HEK293 (cell line): ENCODE measurements at regions not wholly inside any gene's neighbourhood (a gene's known extent, or its start where the extent isn't known, plus 50 kb on each side); places are given as distances from the start of the nearest gene placed in this dataset.

Experiments
- CTCF ChIA-PET: fragments of 350-600 bp; formaldehyde crosslinking; extraction: SDS; loops from one replicate; lab custom pipeline; 2021; ENCODE audit warnings: antibody characterized with exemption; lab: Yijun Ruan, JAX
- POLR2A ChIA-PET: fragments of 300-600 bp; formaldehyde crosslinking; extraction: SDS; loops from one replicate; lab custom pipeline; 2020; ENCODE audit warnings: antibody characterized with exemption, inconsistent platforms; lab: Yijun Ruan, JAX
- H3K27ac ChIP-seq: fragments of 200-500 bp; sonication (Bioruptor generic); 2 replicates; pipeline ENCODE4 v1.5.1; 2014; ENCODE audit warnings: low read depth, low read length, control low read depth, inconsistent platforms; ENCODE audit errors: extremely low read depth
- H3K36me3 ChIP-seq, 2 experiments: fragments of 200-500 bp in 1 of 2; sonication (Bioruptor generic) in 1 of 2; 1 replicate in 1 of 2; 2 replicates in 1 of 2; pipeline ENCODE4 v1.5.1; 2014 to 2017; ENCODE audit warnings: inconsistent platforms in 2 of 2, low read length in 2 of 2; ENCODE audit not compliant: control insufficient read depth in 2 of 2, insufficient read depth in 1 of 2
- H3K4me1 ChIP-seq: fragments of 200-500 bp; sonication (Bioruptor generic); 2 replicates; pipeline ENCODE4 v1.5.1; 2014; ENCODE audit warnings: mild to moderate bottlenecking, low read length, inconsistent platforms; ENCODE audit not compliant: control insufficient read depth, insufficient read depth
- H3K4me3 ChIP-seq: 2 replicates; pipeline ENCODE4 v1.5.1; 2011; ENCODE audit warnings: low read depth, mild to moderate bottlenecking, control low read depth, low read length, moderate library complexity
- H3K9me3 ChIP-seq: fragments of 200-500 bp; sonication (Bioruptor generic); 2 replicates; pipeline ENCODE4 v1.5.1; 2014; ENCODE audit warnings: low read depth, low read length, inconsistent platforms; ENCODE audit not compliant: control insufficient read depth, insufficient read depth
- GLIS2 ChIP-seq: fragments of 450-650 bp; formaldehyde crosslinking; IDR thresholded peaks from 2 replicates; pipeline ENCODE4 v1.5.1; 2016; ENCODE audit warnings: missing biosample characterization, missing genetic modification characterization
- TRIM28 ChIP-seq: IDR thresholded peaks from 2 replicates; pipeline ENCODE4 v1.6.1; 2011; ENCODE audit warnings: low read length, control low read depth, borderline replicate concordance
- YY1 ChIP-seq: fragments of 450-650 bp; formaldehyde crosslinking; IDR thresholded peaks from 2 replicates; pipeline ENCODE4 v1.5.1; 2018; ENCODE audit warnings: missing biosample characterization, missing genetic modification characterization
- ZBTB17 ChIP-seq: fragments of 450-650 bp; formaldehyde crosslinking; IDR thresholded peaks from 2 replicates; pipeline ENCODE4 v1.5.1; 2016; ENCODE audit warnings: missing biosample characterization, missing genetic modification characterization
- ZBTB20 ChIP-seq: fragments of 450-650 bp; formaldehyde crosslinking; IDR thresholded peaks from 2 replicates; pipeline ENCODE4 v1.5.1; 2016; ENCODE audit warnings: missing biosample characterization, missing genetic modification characterization
- ZNF211 ChIP-seq: fragments of 450-650 bp; formaldehyde crosslinking; IDR thresholded peaks from 2 replicates; pipeline ENCODE4 v1.5.1; 2016; ENCODE audit warnings: low read depth, missing biosample characterization, missing genetic modification characterization
- ZNF24 ChIP-seq: fragments of 450-650 bp; formaldehyde crosslinking; IDR thresholded peaks from 2 replicates; pipeline ENCODE4 v1.5.1; 2016; ENCODE audit warnings: missing biosample characterization, missing genetic modification characterization
- ZNF292 ChIP-seq: fragments of 450-650 bp; formaldehyde crosslinking; IDR thresholded peaks from 2 replicates; pipeline ENCODE4 v1.5.1; 2016; ENCODE audit warnings: low read depth, missing biosample characterization, missing genetic modification characterization, borderline replicate concordance
- ZNF350 ChIP-seq: fragments of 450-650 bp; formaldehyde crosslinking; IDR thresholded peaks from 2 replicates; pipeline ENCODE4 v1.5.0; 2017; ENCODE audit warnings: missing biosample characterization, mild to moderate bottlenecking, missing genetic modification characterization
- ZNF354C ChIP-seq: fragments of 450-650 bp; formaldehyde crosslinking; IDR thresholded peaks from 2 replicates; pipeline ENCODE4 v1.5.1; 2016; ENCODE audit warnings: missing biosample characterization, missing genetic modification characterization, low read depth, borderline replicate concordance
- ZNF394 ChIP-seq: fragments of 450-650 bp; formaldehyde crosslinking; IDR thresholded peaks from 2 replicates; pipeline ENCODE4 v1.5.1; 2016; ENCODE audit warnings: missing biosample characterization, missing genetic modification characterization, mild to moderate bottlenecking, moderate library complexity, borderline replicate concordance
- ZNF514 ChIP-seq: fragments of 450-650 bp; formaldehyde crosslinking; IDR thresholded peaks from 2 replicates; pipeline ENCODE4 v1.5.1; 2016; ENCODE audit warnings: missing biosample characterization, missing genetic modification characterization
- ZNF571 ChIP-seq: fragments of 450-650 bp; formaldehyde crosslinking; IDR thresholded peaks from 2 replicates; pipeline ENCODE4 v1.5.0; 2017; ENCODE audit warnings: missing biosample characterization, missing genetic modification characterization
- ZNF600 ChIP-seq: fragments of 450-650 bp; formaldehyde crosslinking; IDR thresholded peaks from 2 replicates; pipeline ENCODE4 v1.5.1; 2016; ENCODE audit warnings: missing biosample characterization, missing genetic modification characterization
- ZNF610 ChIP-seq: fragments of 450-650 bp; formaldehyde crosslinking; IDR thresholded peaks from 2 replicates; pipeline ENCODE4 v1.5.1; 2016; ENCODE audit warnings: missing biosample characterization, missing genetic modification characterization, borderline replicate concordance
- ZNF654 ChIP-seq: fragments of 450-650 bp; formaldehyde crosslinking; IDR thresholded peaks from 2 replicates; pipeline ENCODE4 v1.5.1; 2016; ENCODE audit warnings: low read depth, missing biosample characterization, missing genetic modification characterization
- ZNF707 ChIP-seq: fragments of 450-650 bp; formaldehyde crosslinking; IDR thresholded peaks from 2 replicates; pipeline ENCODE4 v1.5.1; 2016; ENCODE audit warnings: missing biosample characterization, missing genetic modification characterization
- ZNF777 ChIP-seq: fragments of 450-650 bp; formaldehyde crosslinking; IDR thresholded peaks from 2 replicates; pipeline ENCODE4 v1.5.1; 2017; ENCODE audit warnings: missing biosample characterization, missing genetic modification characterization, borderline replicate concordance
- ZNF785 ChIP-seq: fragments of 450-650 bp; formaldehyde crosslinking; IDR thresholded peaks from 2 replicates; pipeline ENCODE4 v1.5.1; 2016; ENCODE audit warnings: missing biosample characterization, missing genetic modification characterization
- TF ChIP-seq, protein P1 (sequence below): fragments of 450-650 bp; formaldehyde crosslinking; IDR thresholded peaks from 2 replicates; pipeline ENCODE4 v1.5.1; 2016; ENCODE audit warnings: missing biosample characterization, missing genetic modification characterization
- TF ChIP-seq, protein P2 (sequence below): fragments of 450-650 bp; formaldehyde crosslinking; IDR thresholded peaks from 2 replicates; pipeline ENCODE4 v1.5.1; 2016; ENCODE audit warnings: missing biosample characterization, missing genetic modification characterization, low read depth
- TF ChIP-seq, protein P3 (sequence below): fragments of 450-650 bp; formaldehyde crosslinking; IDR thresholded peaks from 2 replicates; pipeline ENCODE4 v1.5.0; 2017; ENCODE audit warnings: missing biosample characterization, missing genetic modification characterization, borderline replicate concordance
- TF ChIP-seq, protein P4 (sequence below): fragments of 450-650 bp; formaldehyde crosslinking; IDR thresholded peaks from 2 replicates; pipeline ENCODE4 v1.5.1; 2016; ENCODE audit warnings: missing biosample characterization, missing genetic modification characterization
- TF ChIP-seq, protein P5 (sequence below): fragments of 450-650 bp; formaldehyde crosslinking; IDR thresholded peaks from 2 replicates; pipeline ENCODE4 v1.5.1; 2017; ENCODE audit warnings: missing biosample characterization, missing genetic modification characterization
- TF ChIP-seq, protein P6 (sequence below): fragments of 450-650 bp; formaldehyde crosslinking; IDR thresholded peaks from 2 replicates; pipeline ENCODE4 v1.5.1; 2017; ENCODE audit warnings: missing biosample characterization, mild to moderate bottlenecking, missing genetic modification characterization, moderate library complexity
- TF ChIP-seq, protein P7 (sequence below): fragments of 450-650 bp; formaldehyde crosslinking; IDR thresholded peaks from 2 replicates; pipeline ENCODE4 v1.5.1; 2016; ENCODE audit warnings: missing biosample characterization, missing genetic modification characterization, borderline replicate concordance

DNA sequence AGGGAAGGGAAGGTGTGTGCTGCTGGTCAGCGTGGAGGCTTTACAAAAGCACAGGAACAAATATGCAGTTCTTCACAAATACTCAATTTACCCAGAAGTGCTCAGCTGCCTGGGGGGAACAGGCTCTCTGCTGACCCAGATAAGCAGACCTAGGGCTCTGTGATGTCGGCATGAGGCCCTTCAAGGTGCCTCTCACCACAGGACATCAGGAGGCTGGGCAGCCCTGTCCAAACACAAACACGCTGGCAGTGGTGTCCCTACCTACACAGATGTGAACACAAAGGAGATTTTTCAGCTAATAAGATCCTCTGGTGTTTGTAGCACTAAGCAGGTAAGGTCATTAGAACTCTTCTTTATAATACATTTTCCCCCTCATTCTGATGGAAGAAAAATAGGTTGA lies 243.0 kb upstream of the PROX1 start (continued):
- TF ChIP-seq ZNF610 (tag by site-specific recombination) (no peak), ZNF777 (tag by site-specific recombination) (no peak), ZNF785 (tag by site-specific recombination) (no peak), ZNF24 (tag by site-specific recombination) (no peak), ZNF514 (tag by site-specific recombination) (no peak), TRIM28 (no peak), ZNF571 (no peak), ZBTB20 (no peak), ZNF394 (no peak)
- TF ChIP-seq, protein P1, sequence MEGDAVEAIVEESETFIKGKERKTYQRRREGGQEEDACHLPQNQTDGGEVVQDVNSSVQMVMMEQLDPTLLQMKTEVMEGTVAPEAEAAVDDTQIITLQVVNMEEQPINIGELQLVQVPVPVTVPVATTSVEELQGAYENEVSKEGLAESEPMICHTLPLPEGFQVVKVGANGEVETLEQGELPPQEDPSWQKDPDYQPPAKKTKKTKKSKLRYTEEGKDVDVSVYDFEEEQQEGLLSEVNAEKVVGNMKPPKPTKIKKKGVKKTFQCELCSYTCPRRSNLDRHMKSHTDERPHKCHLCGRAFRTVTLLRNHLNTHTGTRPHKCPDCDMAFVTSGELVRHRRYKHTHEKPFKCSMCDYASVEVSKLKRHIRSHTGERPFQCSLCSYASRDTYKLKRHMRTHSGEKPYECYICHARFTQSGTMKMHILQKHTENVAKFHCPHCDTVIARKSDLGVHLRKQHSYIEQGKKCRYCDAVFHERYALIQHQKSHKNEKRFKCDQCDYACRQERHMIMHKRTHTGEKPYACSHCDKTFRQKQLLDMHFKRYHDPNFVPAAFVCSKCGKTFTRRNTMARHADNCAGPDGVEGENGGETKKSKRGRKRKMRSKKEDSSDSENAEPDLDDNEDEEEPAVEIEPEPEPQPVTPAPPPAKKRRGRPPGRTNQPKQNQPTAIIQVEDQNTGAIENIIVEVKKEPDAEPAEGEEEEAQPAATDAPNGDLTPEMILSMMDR, result no peak

DNA sequence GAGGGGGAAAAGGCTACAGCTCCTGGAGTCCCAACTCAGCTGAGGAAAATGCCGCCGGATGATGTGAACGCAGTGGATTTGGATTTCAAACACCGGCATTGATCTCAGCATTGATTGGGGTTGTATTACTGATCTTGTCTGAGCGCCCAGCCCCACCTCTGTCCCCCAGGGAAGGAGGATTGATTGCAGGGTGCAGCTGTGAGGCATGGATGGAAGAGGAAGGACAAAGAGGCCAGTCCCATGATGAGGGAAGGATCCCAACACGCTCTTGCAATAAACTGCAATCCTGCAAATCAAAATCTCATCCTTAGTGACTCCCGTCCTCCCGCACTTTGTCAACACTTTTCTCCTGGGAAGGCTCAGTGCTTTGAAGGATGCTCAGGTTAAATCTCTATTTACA lies 242.3 kb upstream of the PROX1 start:
- CTCF ChIA-PET, result interaction anchor here (0.5 kb wide), 1 partner anchor 407 kb away, joined by 3 read pairs; no protein-coding TSS in a partner anchor
- H3K4me3 ChIP-seq, result no peak overlapping the region
- no peak overlapping the region for H3K27ac ChIP-seq
- no peaks in the 10 kb centered on the region for H3K9me3 ChIP-seq
- H3K4me1 ChIP-seq, result peaks cover 5% of the 10 kb centered on the region; the same call in 1 of the 2 replicates
- POLR2A ChIA-PET, result no interaction called here
- no peaks in the 10 kb centered on the region for H3K36me3 ChIP-seq
- TF ChIP-seq, protein P2, sequence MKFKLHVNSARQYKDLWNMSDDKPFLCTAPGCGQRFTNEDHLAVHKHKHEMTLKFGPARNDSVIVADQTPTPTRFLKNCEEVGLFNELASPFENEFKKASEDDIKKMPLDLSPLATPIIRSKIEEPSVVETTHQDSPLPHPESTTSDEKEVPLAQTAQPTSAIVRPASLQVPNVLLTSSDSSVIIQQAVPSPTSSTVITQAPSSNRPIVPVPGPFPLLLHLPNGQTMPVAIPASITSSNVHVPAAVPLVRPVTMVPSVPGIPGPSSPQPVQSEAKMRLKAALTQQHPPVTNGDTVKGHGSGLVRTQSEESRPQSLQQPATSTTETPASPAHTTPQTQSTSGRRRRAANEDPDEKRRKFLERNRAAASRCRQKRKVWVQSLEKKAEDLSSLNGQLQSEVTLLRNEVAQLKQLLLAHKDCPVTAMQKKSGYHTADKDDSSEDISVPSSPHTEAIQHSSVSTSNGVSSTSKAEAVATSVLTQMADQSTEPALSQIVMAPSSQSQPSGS (tag by site-specific recombination), result no peak
- TF ChIP-seq, protein P3, sequence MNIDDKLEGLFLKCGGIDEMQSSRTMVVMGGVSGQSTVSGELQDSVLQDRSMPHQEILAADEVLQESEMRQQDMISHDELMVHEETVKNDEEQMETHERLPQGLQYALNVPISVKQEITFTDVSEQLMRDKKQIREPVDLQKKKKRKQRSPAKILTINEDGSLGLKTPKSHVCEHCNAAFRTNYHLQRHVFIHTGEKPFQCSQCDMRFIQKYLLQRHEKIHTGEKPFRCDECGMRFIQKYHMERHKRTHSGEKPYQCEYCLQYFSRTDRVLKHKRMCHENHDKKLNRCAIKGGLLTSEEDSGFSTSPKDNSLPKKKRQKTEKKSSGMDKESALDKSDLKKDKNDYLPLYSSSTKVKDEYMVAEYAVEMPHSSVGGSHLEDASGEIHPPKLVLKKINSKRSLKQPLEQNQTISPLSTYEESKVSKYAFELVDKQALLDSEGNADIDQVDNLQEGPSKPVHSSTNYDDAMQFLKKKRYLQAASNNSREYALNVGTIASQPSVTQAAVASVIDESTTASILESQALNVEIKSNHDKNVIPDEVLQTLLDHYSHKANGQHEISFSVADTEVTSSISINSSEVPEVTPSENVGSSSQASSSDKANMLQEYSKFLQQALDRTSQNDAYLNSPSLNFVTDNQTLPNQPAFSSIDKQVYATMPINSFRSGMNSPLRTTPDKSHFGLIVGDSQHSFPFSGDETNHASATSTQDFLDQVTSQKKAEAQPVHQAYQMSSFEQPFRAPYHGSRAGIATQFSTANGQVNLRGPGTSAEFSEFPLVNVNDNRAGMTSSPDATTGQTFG (tag by site-specific recombination), result no peak
- TF ChIP-seq, protein P4, sequence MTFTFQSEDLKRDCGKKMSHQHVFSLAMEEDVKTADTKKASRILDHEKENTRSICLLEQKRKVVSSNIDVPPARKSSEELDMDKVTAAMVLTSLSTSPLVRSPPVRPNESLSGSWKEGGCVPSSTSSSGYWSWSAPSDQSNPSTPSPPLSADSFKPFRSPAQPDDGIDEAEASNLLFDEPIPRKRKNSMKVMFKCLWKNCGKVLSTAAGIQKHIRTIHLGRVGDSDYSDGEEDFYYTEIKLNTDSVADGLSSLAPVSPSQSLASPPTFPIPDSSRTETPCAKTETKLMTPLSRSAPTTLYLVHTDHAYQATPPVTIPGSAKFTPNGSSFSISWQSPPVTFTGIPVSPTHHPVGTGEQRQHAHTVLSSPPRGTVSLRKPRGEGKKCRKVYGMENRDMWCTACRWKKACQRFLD (tag by site-specific recombination), result no peak
- no peak for TF ChIP-seq ZNF707
- no peak for TF ChIP-seq ZBTB17
- TF ChIP-seq ZNF654 (tag by site-specific recombination), result no peak
- TF ChIP-seq YY1 (tag by site-specific recombination), result no peak
- TF ChIP-seq, protein P5, sequence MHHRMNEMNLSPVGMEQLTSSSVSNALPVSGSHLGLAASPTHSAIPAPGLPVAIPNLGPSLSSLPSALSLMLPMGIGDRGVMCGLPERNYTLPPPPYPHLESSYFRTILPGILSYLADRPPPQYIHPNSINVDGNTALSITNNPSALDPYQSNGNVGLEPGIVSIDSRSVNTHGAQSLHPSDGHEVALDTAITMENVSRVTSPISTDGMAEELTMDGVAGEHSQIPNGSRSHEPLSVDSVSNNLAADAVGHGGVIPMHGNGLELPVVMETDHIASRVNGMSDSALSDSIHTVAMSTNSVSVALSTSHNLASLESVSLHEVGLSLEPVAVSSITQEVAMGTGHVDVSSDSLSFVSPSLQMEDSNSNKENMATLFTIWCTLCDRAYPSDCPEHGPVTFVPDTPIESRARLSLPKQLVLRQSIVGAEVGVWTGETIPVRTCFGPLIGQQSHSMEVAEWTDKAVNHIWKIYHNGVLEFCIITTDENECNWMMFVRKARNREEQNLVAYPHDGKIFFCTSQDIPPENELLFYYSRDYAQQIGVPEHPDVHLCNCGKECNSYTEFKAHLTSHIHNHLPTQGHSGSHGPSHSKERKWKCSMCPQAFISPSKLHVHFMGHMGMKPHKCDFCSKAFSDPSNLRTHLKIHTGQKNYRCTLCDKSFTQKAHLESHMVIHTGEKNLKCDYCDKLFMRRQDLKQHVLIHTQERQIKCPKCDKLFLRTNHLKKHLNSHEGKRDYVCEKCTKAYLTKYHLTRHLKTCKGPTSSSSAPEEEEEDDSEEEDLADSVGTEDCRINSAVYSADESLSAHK (tag by site-specific recombination), result no peak
- TF ChIP-seq GLIS2 (tag by site-specific recombination), result no peak
- TF ChIP-seq ZNF600 (tag by site-specific recombination), result no peak
- no peak for TF ChIP-seq ZNF354C (tag by site-specific recombination)
- TF ChIP-seq, protein P6, sequence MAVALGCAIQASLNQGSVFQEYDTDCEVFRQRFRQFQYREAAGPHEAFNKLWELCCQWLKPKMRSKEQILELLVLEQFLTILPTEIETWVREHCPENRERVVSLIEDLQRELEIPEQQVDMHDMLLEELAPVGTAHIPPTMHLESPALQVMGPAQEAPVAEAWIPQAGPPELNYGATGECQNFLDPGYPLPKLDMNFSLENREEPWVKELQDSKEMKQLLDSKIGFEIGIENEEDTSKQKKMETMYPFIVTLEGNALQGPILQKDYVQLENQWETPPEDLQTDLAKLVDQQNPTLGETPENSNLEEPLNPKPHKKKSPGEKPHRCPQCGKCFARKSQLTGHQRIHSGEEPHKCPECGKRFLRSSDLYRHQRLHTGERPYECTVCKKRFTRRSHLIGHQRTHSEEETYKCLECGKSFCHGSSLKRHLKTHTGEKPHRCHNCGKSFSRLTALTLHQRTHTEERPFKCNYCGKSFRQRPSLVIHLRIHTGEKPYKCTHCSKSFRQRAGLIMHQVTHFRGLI, result no peak
- no peak for TF ChIP-seq ZNF211 (tag by site-specific recombination)
- no peak for TF ChIP-seq ZNF350
- TF ChIP-seq, protein P7, sequence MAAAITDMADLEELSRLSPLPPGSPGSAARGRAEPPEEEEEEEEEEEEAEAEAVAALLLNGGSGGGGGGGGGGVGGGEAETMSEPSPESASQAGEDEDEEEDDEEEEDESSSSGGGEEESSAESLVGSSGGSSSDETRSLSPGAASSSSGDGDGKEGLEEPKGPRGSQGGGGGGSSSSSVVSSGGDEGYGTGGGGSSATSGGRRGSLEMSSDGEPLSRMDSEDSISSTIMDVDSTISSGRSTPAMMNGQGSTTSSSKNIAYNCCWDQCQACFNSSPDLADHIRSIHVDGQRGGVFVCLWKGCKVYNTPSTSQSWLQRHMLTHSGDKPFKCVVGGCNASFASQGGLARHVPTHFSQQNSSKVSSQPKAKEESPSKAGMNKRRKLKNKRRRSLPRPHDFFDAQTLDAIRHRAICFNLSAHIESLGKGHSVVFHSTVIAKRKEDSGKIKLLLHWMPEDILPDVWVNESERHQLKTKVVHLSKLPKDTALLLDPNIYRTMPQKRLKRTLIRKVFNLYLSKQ, result no peak
- TF ChIP-seq ZNF292 (tag by site-specific recombination), result no peak
